GM12892 (cell line): ENCODE measurements at regions not wholly inside any gene's neighbourhood (a gene's known extent, or its start where the extent isn't known, plus 50 kb on each side); places are given as distances from the start of the nearest gene placed in this dataset.

Experiments used
- POLR2A ChIP-seq: IDR thresholded peaks from 2 replicates; pipeline ENCODE4 v1.6.1; 2011; ENCODE audit warnings: low read depth, low read length, control low read depth
- POLR2AphosphoS5 ChIP-seq: IDR thresholded peaks from 2 replicates; pipeline ENCODE4 v1.6.1; 2011; ENCODE audit warnings: low read depth, low read length, control low read depth

DNA sequence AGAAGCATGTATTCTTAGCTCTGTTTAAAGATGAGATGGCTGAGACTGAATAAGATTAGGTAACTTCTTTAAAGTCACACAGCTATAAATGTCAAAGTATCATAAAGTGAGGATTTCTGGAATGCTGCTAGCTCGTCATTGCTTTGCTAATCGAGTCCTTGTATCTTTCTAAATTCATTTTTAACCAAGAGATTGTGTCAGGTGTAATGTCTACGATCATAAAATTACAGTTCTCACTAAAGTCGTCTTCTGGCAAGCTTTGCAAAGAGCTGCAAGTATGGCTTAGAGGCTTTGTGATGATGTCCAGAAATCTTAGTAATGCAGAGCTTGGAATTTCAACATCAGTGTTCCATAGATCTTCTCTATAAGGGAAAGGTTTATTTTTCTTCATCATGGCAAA is 569.8 kb downstream of the LMO4 start:
- no peak for TF ChIP-seq POLR2A
- TF ChIP-seq POLR2AphosphoS5: no peak
